IMR-90 (cell line): ENCODE measurements at regions not wholly inside any gene's neighbourhood (a gene's known extent, or its start where the extent isn't known, plus 50 kb on each side); places are given as distances from the start of the nearest gene placed in this dataset.

Experiments used
- CEBPB ChIP-seq: IDR thresholded peaks from 2 replicates; pipeline ENCODE4 v1.6.1; 2012; ENCODE audit warnings: low read depth, low read length, improper control_type of control experiment
- CTCF ChIP-seq: conservative IDR thresholded peaks from 2 replicates; pipeline ENCODE4 v1.5.1; 2012; ENCODE audit warnings: mild to moderate bottlenecking, low read depth, low read length, improper control_type of control experiment
- MAFK ChIP-seq: IDR thresholded peaks from 2 replicates; pipeline ENCODE4 v1.6.1; 2012; ENCODE audit warnings: low read depth, low read length, improper control_type of control experiment
- MAZ ChIP-seq: IDR thresholded peaks from 2 replicates; pipeline ENCODE4 v1.6.1; 2012; ENCODE audit warnings: low read depth, mild to moderate bottlenecking, low read length, improper control_type of control experiment, moderate library complexity, borderline replicate concordance
- MXI1 ChIP-seq: IDR thresholded peaks from 2 replicates; pipeline ENCODE4 v1.6.1; 2012; ENCODE audit warnings: low read depth, mild to moderate bottlenecking, low read length, moderate library complexity, borderline replicate concordance
- NFE2L2 ChIP-seq: fragments of 150-350 bp; IDR thresholded peaks from 2 replicates; pipeline ENCODE4 v1.6.1; 2016; ENCODE audit warnings: low read depth, mild to moderate bottlenecking, low read length
- POLR2A ChIP-seq: IDR thresholded peaks from 2 replicates; pipeline ENCODE4 v1.6.1; 2012; ENCODE audit warnings: mild to moderate bottlenecking, low read depth, low read length
- RAD21 ChIP-seq: IDR thresholded peaks from 2 replicates; pipeline ENCODE4 v1.6.1; 2012; ENCODE audit warnings: low read length, improper control_type of control experiment
- RCOR1 ChIP-seq: IDR thresholded peaks from 2 replicates; pipeline ENCODE4 v1.6.1; 2012; ENCODE audit warnings: mild to moderate bottlenecking, low read length, improper control_type of control experiment; ENCODE audit not compliant: insufficient replicate concordance
- SMC3 ChIP-seq: fragments of 150-350 bp; IDR thresholded peaks from 2 replicates; pipeline ENCODE4 v1.6.1; 2016; ENCODE audit warnings: low read depth, mild to moderate bottlenecking, antibody characterized with exemption, low read length, moderate library complexity
- USF2 ChIP-seq: fragments of 150-350 bp; IDR thresholded peaks from 2 replicates; pipeline ENCODE4 v1.6.1; 2017; ENCODE audit warnings: mild to moderate bottlenecking, antibody characterized with exemption, low read length, low read depth

- TF ChIP-seq CTCF (no peak), POLR2A (no peak), RAD21 (no peak), MAFK (no peak), SMC3 (no peak), CEBPB (no peak), RCOR1 (no peak), MXI1 (no peak), MAZ (no peak), USF2 (no peak), NFE2L2 (no peak)
These were observed 257.9 kb downstream of the MAFB start for GRCh38 chr20:40431112-40431511.
